GM06990 (cell line): ENCODE measurements at regions not wholly inside any gene's neighbourhood (a gene's known extent, or its start where the extent isn't known, plus 50 kb on each side); places are given as distances from the start of the nearest gene placed in this dataset.

Experiments used
- DNase-seq: peaks from one replicate; pipeline ENCODE4 v3.0.0-alpha.2; 2011; ENCODE audit not compliant: insufficient read length; ENCODE audit errors: extremely low read depth
- H3K27me3 ChIP-seq: replicated peaks from 2 replicates; pipeline ENCODE4 v1.6.0; 2011; ENCODE audit warnings: low read length; ENCODE audit not compliant: control insufficient read depth, insufficient read depth
- H3K36me3 ChIP-seq: 2 replicates; pipeline ENCODE4 v1.5.1; 2011; ENCODE audit warnings: low read length; ENCODE audit not compliant: control insufficient read depth, insufficient read depth
- H3K4me3 ChIP-seq: replicated peaks from 2 replicates; pipeline ENCODE4 v1.5.1; 2011; ENCODE audit warnings: low read depth, mild to moderate bottlenecking, control low read depth, low read length
- CTCF ChIP-seq: IDR thresholded peaks from 2 replicates; pipeline ENCODE4 v1.5.1; 2011; ENCODE audit warnings: low read length, control low read depth, mild to moderate bottlenecking, inconsistent platforms; ENCODE audit not compliant: insufficient read depth, poor library complexity, severe bottlenecking

DNA sequence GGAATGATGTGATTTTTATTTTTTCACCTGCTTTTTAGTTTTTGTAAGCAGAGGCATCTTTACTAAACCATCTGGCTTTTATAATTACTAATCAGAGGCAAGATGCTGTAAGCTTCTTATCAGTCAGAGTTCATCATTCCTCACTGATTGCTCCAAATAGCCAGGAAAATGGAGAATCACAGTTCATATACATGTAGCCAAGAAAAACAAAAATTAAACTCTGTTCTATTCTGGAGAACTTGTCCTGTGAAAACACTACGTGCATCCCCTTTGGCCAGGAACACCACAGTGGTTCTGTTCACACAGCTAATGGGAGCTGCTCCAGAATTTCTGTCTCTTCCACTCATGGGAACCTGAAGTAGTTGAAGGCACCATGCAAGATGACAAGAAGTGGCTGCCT lies 725.5 kb upstream of the CHRM3 start:
- no peak overlapping the region for H3K4me3 ChIP-seq
- DNase-seq: no peak
- no peaks in the 10 kb centered on the region for H3K36me3 ChIP-seq
- H3K27me3 ChIP-seq: no peaks in the 10 kb centered on the region
- no peak for TF ChIP-seq CTCF

GRCh38 chr1:238658763-238659162 lies 727.6 kb upstream of the CHRM3 start:
- TF ChIP-seq CTCF: no peak
- DNase-seq: no peak
- no peaks in the 10 kb centered on the region for H3K27me3 ChIP-seq
- H3K4me3 ChIP-seq: no peak overlapping the region
- H3K36me3 ChIP-seq: no peaks in the 10 kb centered on the region

DNA sequence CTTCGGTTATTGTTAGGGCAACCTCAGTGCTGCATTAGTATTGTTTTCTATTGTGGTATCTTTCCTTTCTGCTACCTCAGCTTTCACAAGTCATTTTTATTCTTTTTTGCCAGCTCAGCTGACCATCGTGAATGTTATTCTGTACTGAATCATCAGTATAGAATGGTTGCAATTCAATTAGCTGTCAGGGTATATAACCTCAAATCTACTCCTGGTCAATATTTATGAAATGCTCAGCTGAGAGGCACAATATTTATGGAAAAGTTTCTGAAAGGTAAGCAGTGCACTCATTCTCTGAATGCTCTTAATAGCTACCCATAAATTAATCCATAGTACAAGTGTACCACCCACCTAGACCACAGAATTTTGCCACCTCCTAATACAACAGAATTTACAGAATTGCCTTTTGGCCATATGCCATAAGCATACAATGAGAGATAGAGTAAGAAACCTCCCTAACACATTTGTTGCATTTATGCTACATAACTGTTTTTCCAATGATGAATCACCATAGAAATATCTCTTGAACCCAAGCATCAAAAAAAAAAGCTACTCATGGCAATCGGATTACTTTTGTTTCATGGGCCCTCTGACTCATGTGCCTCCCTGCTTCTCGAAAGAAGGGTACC lies 732.6 kb upstream of the CHRM3 start:
- DNase-seq: no peak
- no peaks in the 10 kb centered on the region for H3K27me3 ChIP-seq
- no peak overlapping the region for H3K4me3 ChIP-seq
- no peaks in the 10 kb centered on the region for H3K36me3 ChIP-seq
- TF ChIP-seq CTCF: no peak

GRCh38 chr1:238652346-238652968 lies 733.9 kb upstream of the CHRM3 start:
- TF ChIP-seq CTCF: no peak
- Histone ChIP-seq H3K27me3 (no peaks in the 10 kb centered on the region), H3K4me3 (no peak overlapping the region), H3K36me3 (no peaks in the 10 kb centered on the region)
- no peak for DNase-seq

GRCh38 chr1:238649200-238649599 lies 737.2 kb upstream of the CHRM3 start:
- TF ChIP-seq CTCF: no peak
- DNase-seq: no peak
- Histone ChIP-seq H3K36me3 (no peaks in the 10 kb centered on the region), H3K27me3 (no peaks in the 10 kb centered on the region), H3K4me3 (no peak overlapping the region)

GRCh38 chr1:238648751-238649150 lies 737.6 kb upstream of the CHRM3 start:
- no peak for DNase-seq
- no peak overlapping the region for H3K4me3 ChIP-seq
- TF ChIP-seq CTCF: no peak
- no peaks in the 10 kb centered on the region for H3K27me3 ChIP-seq
- H3K36me3 ChIP-seq: no peaks in the 10 kb centered on the region
